DOHH2 (cell line): ENCODE measurements at regions not wholly inside any gene's neighbourhood (a gene's known extent, or its start where the extent isn't known, plus 50 kb on each side); places are given as distances from the start of the nearest gene placed in this dataset.

Experiments
- H3F3A ChIP-seq: fragments of 200-600 bp; sonication (generic), shearing (Covaris generic); 2 replicates; pipeline ENCODE4 v1.6.0; 2016; ENCODE audit warnings: antibody characterized with exemption, mild to moderate bottlenecking; ENCODE audit not compliant: control insufficient read depth, insufficient read depth
- H3K27ac ChIP-seq: fragments of 200-600 bp; sonication (generic); 2 replicates; pipeline ENCODE4 v1.5.1; 2014; ENCODE audit warnings: low read depth, mild to moderate bottlenecking, low read length, moderate library complexity
- H3K27me3 ChIP-seq: fragments of 200-600 bp; sonication (generic); 2 replicates; pipeline ENCODE4 v1.6.1; 2014; ENCODE audit warnings: mild to moderate bottlenecking, low read length, mixed read lengths; ENCODE audit not compliant: control insufficient read depth
- H3K36me3 ChIP-seq: fragments of 200-600 bp; sonication (generic); 2 replicates; pipeline ENCODE4 v1.6.1; 2014; ENCODE audit warnings: mild to moderate bottlenecking, low read length, moderate library complexity, mixed read lengths; ENCODE audit not compliant: control insufficient read depth
- H3K4me1 ChIP-seq: fragments of 200-600 bp; sonication (generic); 2 replicates; pipeline ENCODE4 v1.6.1; 2014; ENCODE audit warnings: mild to moderate bottlenecking, low read length, mixed read lengths; ENCODE audit not compliant: control insufficient read depth
- H3K4me2 ChIP-seq: fragments of 200-600 bp; sonication (generic); 2 replicates; pipeline ENCODE4 v1.6.0; 2014; ENCODE audit warnings: mild to moderate bottlenecking, low read length, moderate library complexity
- H3K4me3 ChIP-seq: fragments of 200-600 bp; sonication (generic); 2 replicates; pipeline ENCODE4 v1.5.1; 2014; ENCODE audit warnings: mild to moderate bottlenecking, low read length, mixed read lengths
- H3K79me2 ChIP-seq: fragments of 200-600 bp; sonication (generic); 2 replicates; pipeline ENCODE4 v1.6.1; 2014; ENCODE audit warnings: mild to moderate bottlenecking, low read length, mixed read lengths; ENCODE audit not compliant: control insufficient read depth
- H3K9me2 ChIP-seq: fragments of 200-600 bp; sonication (generic); replicated peaks from 2 replicates; pipeline ENCODE4 v1.6.1; 2014; ENCODE audit warnings: mild to moderate bottlenecking, low read length, mixed read lengths; ENCODE audit not compliant: control insufficient read depth
- H3K9me3 ChIP-seq: fragments of 200-600 bp; sonication (generic); 2 replicates; pipeline ENCODE4 v1.6.1; 2014; ENCODE audit warnings: antibody characterized with exemption, low read length, mixed read lengths; ENCODE audit not compliant: control insufficient read depth, insufficient read depth
- H4K20me1 ChIP-seq: fragments of 200-600 bp; sonication (generic); 2 replicates; pipeline ENCODE4 v1.6.0; 2014; ENCODE audit warnings: low read depth, mild to moderate bottlenecking, antibody characterized with exemption, low read length, moderate library complexity; ENCODE audit not compliant: control insufficient read depth, insufficient read depth
- CTCF ChIP-seq: fragments of 200-600 bp; sonication (generic); IDR thresholded peaks from one replicate; pipeline ENCODE4 v1.5.1; 2014; ENCODE audit warnings: antibody characterized with exemption, mild to moderate bottlenecking, low read depth, low read length; ENCODE audit not compliant: poor library complexity, severe bottlenecking
- EZH2phosphoT487 ChIP-seq: fragments of 200-600 bp; sonication (generic); IDR thresholded peaks from 2 replicates; pipeline ENCODE4 v1.6.1; 2017; ENCODE audit warnings: borderline replicate concordance, mild to moderate bottlenecking, antibody characterized with exemption, low read length, moderate library complexity, mixed read lengths

- Histone ChIP-seq H3K4me3 (no peak overlapping the region), H3K9me2 (no peaks in the 10 kb centered on the region), H3K79me2 (no peaks in the 10 kb centered on the region), H4K20me1 (no peaks in the 10 kb centered on the region), H3K36me3 (no peaks in the 10 kb centered on the region), H3K27me3 (peaks cover 3% of the 10 kb centered on the region; the same call in 1 of the 2 replicates), H3K27ac (no peak overlapping the region), H3K4me2 (no peak overlapping the region), H3F3A (no peaks in the 10 kb centered on the region), H3K9me3 (no peaks in the 10 kb centered on the region), H3K4me1 (no peaks in the 10 kb centered on the region)
- no peak for TF ChIP-seq EZH2phosphoT487
- no peak for TF ChIP-seq CTCF
Measured at GRCh38 chr13:47126432-47126831, 229.6 kb upstream of the HTR2A start.

- no peak overlapping the region for H3K4me2 ChIP-seq
- H3K36me3 ChIP-seq: no peaks in the 10 kb centered on the region
- no peaks in the 10 kb centered on the region for H4K20me1 ChIP-seq
- no peaks in the 10 kb centered on the region for H3K9me2 ChIP-seq
- no peak overlapping the region for H3K27ac ChIP-seq
- no peaks in the 10 kb centered on the region for H3K27me3 ChIP-seq
- H3K4me3 ChIP-seq: no peak overlapping the region
- H3K9me3 ChIP-seq: no peaks in the 10 kb centered on the region
- TF ChIP-seq CTCF (no peak), EZH2phosphoT487 (no peak)
- H3K4me1 ChIP-seq: no peaks in the 10 kb centered on the region
- H3K79me2 ChIP-seq: no peaks in the 10 kb centered on the region
- no peaks in the 10 kb centered on the region for H3F3A ChIP-seq
Measured at GRCh38 chr13:47121092-47121763, 224.4 kb upstream of the HTR2A start.

- no peak overlapping the region for H3K27ac ChIP-seq
- H3K27me3 ChIP-seq: peaks cover 3% of the 10 kb centered on the region; the same call in 1 of the 2 replicates
- H3K79me2 ChIP-seq: no peaks in the 10 kb centered on the region
- H3K9me2 ChIP-seq: no peaks in the 10 kb centered on the region
- no peaks in the 10 kb centered on the region for H3K4me1 ChIP-seq
- no peaks in the 10 kb centered on the region for H3F3A ChIP-seq
- H3K4me3 ChIP-seq: no peak overlapping the region
- TF ChIP-seq EZH2phosphoT487 (no peak), CTCF (no peak)
- no peaks in the 10 kb centered on the region for H3K36me3 ChIP-seq
- no peaks in the 10 kb centered on the region for H3K9me3 ChIP-seq
- H3K4me2 ChIP-seq: no peak overlapping the region
- no peaks in the 10 kb centered on the region for H4K20me1 ChIP-seq
Measured at GRCh38 chr13:47120282-47120681, 223.4 kb upstream of the HTR2A start.
